K562 (cell line): ENCODE measurements at regions not wholly inside any gene's neighbourhood (a gene's known extent, or its start where the extent isn't known, plus 50 kb on each side); places are given as distances from the start of the nearest gene placed in this dataset.

Experiments used
- ATAC-seq: fragments of 200-7000 bp; cut with Tn5 transposase; 3 replicates; pipeline ENCODE4 v1.9.1; 2020; ENCODE audit warnings: moderate library complexity
- BruUV-seq: library from RNA; stranded (reverse); fragments of 400-500 nt; replicated peaks from 2 replicates; lab custom pipeline; 2021; lab: Mats Ljungman, UMichigan
- CTCF ChIA-PET: fragments of 300-600 bp; formaldehyde crosslinking; extraction: SDS; loops from one replicate; lab custom pipeline; 2021; ENCODE audit warnings: low intra/inter-chr PET ratio; lab: Yijun Ruan, JAX
- POLR2A ChIA-PET: fragments of 300-600, 350-650 bp; sonication (Branson Sonifier 250); formaldehyde crosslinking; extraction: SDS; loops from one replicate; lab custom pipeline; 2021; ENCODE audit warnings: antibody characterized with exemption, inconsistent platforms; lab: Yijun Ruan, JAX
- DNase-seq, 4 experiments: peaks; one replicate each; pipeline versions ENCODE4 v3.0.0 to v3.0.0-alpha.2; 2011 to 2018; ENCODE audit warnings: low spot score in 3 of 4, mixed read lengths in 3 of 4; ENCODE audit errors: extremely low read depth in 1 of 4
- FAIRE-seq: peaks from 2 replicates; lab custom pipeline; 2011; peaks lifted over from hg19 to GRCh38; lab: Jason Lieb, UNC
- H2AFZ ChIP-seq: 2 replicates; pipeline ENCODE4 v1.6.0; 2011; ENCODE audit warnings: low read depth, low read length, control low read depth, inconsistent platforms
- H3K27ac ChIP-seq: fragments of 200-600 bp; 3 replicates; pipeline ENCODE4 v1.8.0; 2011; ENCODE audit warnings: low read depth, mild to moderate bottlenecking, control low read depth, inconsistent platforms, low read length, moderate library complexity, mixed read lengths; ENCODE audit errors: extremely low read depth
- H3K27me3 ChIP-seq, 2 experiments: fragments of 300-600 bp in 1 of 2; 2 replicates in 1 of 2; 3 replicates in 1 of 2; pipeline versions ENCODE4 v1.6.0 to v1.8.0; 2011; ENCODE audit warnings: inconsistent platforms in 2 of 2, low read length in 2 of 2, mild to moderate bottlenecking in 1 of 2, mixed read lengths in 1 of 2, moderate library complexity in 1 of 2; ENCODE audit not compliant: control insufficient read depth in 2 of 2, insufficient read depth in 2 of 2
- H3K36me3 ChIP-seq: fragments of 300-600 bp; 3 replicates; pipeline ENCODE4 v1.8.0; 2011; ENCODE audit warnings: mild to moderate bottlenecking, low read length, inconsistent platforms; ENCODE audit not compliant: control insufficient read depth, insufficient read depth
- H3K4me1 ChIP-seq, 2 experiments: fragments of 200-600 bp in 1 of 2; replicated peaks in 1 of 2; 2 replicates in 1 of 2; 3 replicates in 1 of 2; pipeline versions ENCODE4 v1.5.1 to v1.8.0; 2011; ENCODE audit warnings: inconsistent platforms in 2 of 2, low read length in 2 of 2, mild to moderate bottlenecking in 1 of 2, mixed read lengths in 1 of 2, moderate library complexity in 1 of 2; ENCODE audit not compliant: control insufficient read depth in 2 of 2, insufficient read depth in 2 of 2
- H3K4me2 ChIP-seq: 2 replicates; pipeline ENCODE4 v1.6.1; 2011; ENCODE audit warnings: low read length, control low read depth, inconsistent platforms, mixed read lengths; ENCODE audit not compliant: insufficient read depth
- H3K4me3 ChIP-seq: fragments of 200-600 bp; sonication (generic), shearing (Covaris generic); 2 replicates; pipeline ENCODE4 v1.5.1; 2016; ENCODE audit warnings: control low read depth, inconsistent platforms
- H3K79me2 ChIP-seq: fragments of 200-600 bp; 3 replicates; pipeline ENCODE4 v1.8.0; 2011; ENCODE audit warnings: low read length, inconsistent platforms; ENCODE audit not compliant: control insufficient read depth, insufficient read depth
- H3K9ac ChIP-seq, 2 experiments: 2 replicates each; pipeline versions ENCODE4 v1.6.0 to v1.6.1; 2011; ENCODE audit warnings: low read depth in 2 of 2, low read length in 2 of 2, control low read depth in 1 of 2, inconsistent platforms in 1 of 2, mild to moderate bottlenecking in 1 of 2, mixed read lengths in 1 of 2; ENCODE audit not compliant: insufficient read depth in 1 of 2
- H3K9me1 ChIP-seq: one replicate; pipeline ENCODE4 v1.6.0; 2011; ENCODE audit warnings: inconsistent platforms, mild to moderate bottlenecking, low read length, moderate library complexity; ENCODE audit not compliant: control insufficient read depth, insufficient read depth
- H3K9me3 ChIP-seq: replicated peaks from 2 replicates; pipeline ENCODE4 v1.5.1; 2011; ENCODE audit warnings: low read depth, low read length, inconsistent platforms; ENCODE audit not compliant: control insufficient read depth, insufficient read depth
- H4K20me1 ChIP-seq: replicated peaks from 2 replicates; pipeline ENCODE4 v1.6.1; 2011; ENCODE audit warnings: low read length, inconsistent platforms, mixed read lengths; ENCODE audit not compliant: control insufficient read depth, insufficient read depth
- E2F3 ChIP-seq: fragments of 250-450 bp; sonication (Bioruptor Pico); IDR thresholded peaks from 2 replicates; pipeline ENCODE4 v1.4.0; 2020; ENCODE audit warnings: mild to moderate bottlenecking
- MTA1 ChIP-seq: fragments of 450-650 bp; IDR thresholded peaks from 2 replicates; pipeline ENCODE4 v1.6.1; 2017; ENCODE audit warnings: borderline replicate concordance
- NFYB ChIP-seq: IDR thresholded peaks from 2 replicates; pipeline ENCODE4 v1.6.1; 2011; ENCODE audit warnings: mild to moderate bottlenecking, moderate library complexity; ENCODE audit not compliant: insufficient read length; ENCODE audit errors: extremely low read depth
- POLR2B ChIP-seq: fragments of 450-650 bp; IDR thresholded peaks from 2 replicates; pipeline ENCODE4 v1.6.1; 2018; ENCODE audit warnings: low read depth; ENCODE audit not compliant: partially characterized antibody
- RAD21 ChIP-seq, 2 experiments: fragments of 250-450 bp in 1 of 2; fragments of 450-650 bp in 1 of 2; sonication (Bioruptor Pico) in 1 of 2; formaldehyde crosslinking in 1 of 2; IDR thresholded peaks in 1 of 2; conservative IDR thresholded peaks in 1 of 2; 2 replicates each; pipeline versions ENCODE4 v1.4.0 to v1.8.0; 2020 to 2022; ENCODE audit warnings: mild to moderate bottlenecking in 2 of 2, moderate library complexity in 1 of 2
- ZSCAN29 ChIP-seq: fragments of 450-650 bp; IDR thresholded peaks from 2 replicates; pipeline ENCODE4 v1.6.1; 2017
- WGBS: fragments of 100-300 bp; shearing (Covaris generic); methylation state at CpG from one replicate; pipeline ENCODE4 v1.1.6; 2016; ENCODE audit warnings: low coverage, mixed read lengths; ENCODE audit not compliant: insufficient coverage; ENCODE audit errors: missing lambda C conversion rate; 5-methylcytosine and 5-hydroxymethylcytosine counted together
- in situ Hi-C: fragments of 300-500 bp; cut with MboI; formaldehyde crosslinking; loops from 4 replicates; pipeline ENCODE4 v1.15.0; 2018; ENCODE audit warnings: inconsistent platforms, mixed read lengths
- intact Hi-C: fragments of 100-400 bp; cut with micrococcal nuclease; formaldehyde crosslinking; loops from 2 replicates; pipeline ENCODE4 v1.14.2; 2022
- TF ChIP-seq, protein P1 (sequence below), 3 experiments: IDR thresholded peaks in 2 of 3; conservative IDR thresholded peaks in 1 of 3; 2 replicates each; pipeline ENCODE4 v1.5.1; 2011 to 2012; ENCODE audit warnings: low read length in 3 of 3, mild to moderate bottlenecking in 3 of 3, control low read depth in 2 of 3, improper control_type of control experiment in 1 of 3, inconsistent platforms in 1 of 3, low read depth in 1 of 3, mixed read lengths in 1 of 3, moderate library complexity in 1 of 3; ENCODE audit not compliant: insufficient read depth in 2 of 3

GRCh38 chr2:156986339-156986988 lies 271.0 kb upstream of the GALNT5 start:
- Histone ChIP-seq H3K79me2 (no peaks in the 10 kb centered on the region), H3K4me1 (no peaks in the 10 kb centered on the region), H3K9ac (no peak overlapping the region), H3K4me2 (no peak overlapping the region), H3K27ac (no peak overlapping the region), H3K9me1 (no peaks in the 10 kb centered on the region), H3K27me3 (no peaks in the 10 kb centered on the region), H4K20me1 (no peaks in the 10 kb centered on the region), H3K4me3 (no peak overlapping the region), H2AFZ (peak overlapping the region; percentile 48; the same call in 1 of the 2 replicates), H3K9me3 (no peaks in the 10 kb centered on the region), H3K36me3 (no peaks in the 10 kb centered on the region)
- 6% methylated on average over 4 of the region's 4 CpGs for WGBS
- DNase-seq (peak in 1 of 4 experiments; percentile 1), FAIRE-seq (no peak), ATAC-seq (peak; percentile 70)
- intact Hi-C loops, result no loop called here
- no peak for TF ChIP-seq POLR2B
- TF ChIP-seq ZSCAN29, result no peak
- no peak for TF ChIP-seq E2F3 (CRISPR knock-in tag)
- TF ChIP-seq, protein P1, sequence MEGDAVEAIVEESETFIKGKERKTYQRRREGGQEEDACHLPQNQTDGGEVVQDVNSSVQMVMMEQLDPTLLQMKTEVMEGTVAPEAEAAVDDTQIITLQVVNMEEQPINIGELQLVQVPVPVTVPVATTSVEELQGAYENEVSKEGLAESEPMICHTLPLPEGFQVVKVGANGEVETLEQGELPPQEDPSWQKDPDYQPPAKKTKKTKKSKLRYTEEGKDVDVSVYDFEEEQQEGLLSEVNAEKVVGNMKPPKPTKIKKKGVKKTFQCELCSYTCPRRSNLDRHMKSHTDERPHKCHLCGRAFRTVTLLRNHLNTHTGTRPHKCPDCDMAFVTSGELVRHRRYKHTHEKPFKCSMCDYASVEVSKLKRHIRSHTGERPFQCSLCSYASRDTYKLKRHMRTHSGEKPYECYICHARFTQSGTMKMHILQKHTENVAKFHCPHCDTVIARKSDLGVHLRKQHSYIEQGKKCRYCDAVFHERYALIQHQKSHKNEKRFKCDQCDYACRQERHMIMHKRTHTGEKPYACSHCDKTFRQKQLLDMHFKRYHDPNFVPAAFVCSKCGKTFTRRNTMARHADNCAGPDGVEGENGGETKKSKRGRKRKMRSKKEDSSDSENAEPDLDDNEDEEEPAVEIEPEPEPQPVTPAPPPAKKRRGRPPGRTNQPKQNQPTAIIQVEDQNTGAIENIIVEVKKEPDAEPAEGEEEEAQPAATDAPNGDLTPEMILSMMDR (IDR thresholded peaks at IDR 0.05 in 2 of 3, conservative IDR thresholded peaks at IDR 0.05 in 1 of 3; ENCODE audit: insufficient read depth in 2 of 3, low read depth in 1 of 3, low read length in 3 of 3), result peak in 2 of 3 experiments; percentile 14 to 51; a peak in 3 of 6 replicates
- 0 out of 4 replicates have a peak, but pooled peaks of 1 of the 2 experiments have one; percentile 14 for TF ChIP-seq RAD21 (CRISPR knock-in tag; conservative IDR thresholded peaks at IDR 0.05 in 1 of 2, IDR thresholded peaks at IDR 0.05 in 1 of 2)
- TF ChIP-seq NFYB, result no peak
- no peak for TF ChIP-seq MTA1
- no TSS peak for BruUV-seq
- in situ Hi-C loops, result no loop called here
- POLR2A ChIA-PET, result no interaction called here
- CTCF ChIA-PET, result no interaction called here
